NT2/D1 (cell line): ENCODE measurements at regions not wholly inside any gene's neighbourhood (a gene's known extent, or its start where the extent isn't known, plus 50 kb on each side); places are given as distances from the start of the nearest gene placed in this dataset.

Experiments used
- DNase-seq: peaks from one replicate; pipeline ENCODE4 v3.0.0-alpha.2; 2011; ENCODE audit warnings: low read depth, low spot score
- H3K27me3 ChIP-seq: 2 replicates; pipeline ENCODE4 v1.6.0; 2011; ENCODE audit warnings: mild to moderate bottlenecking; ENCODE audit not compliant: insufficient read length, insufficient read depth
- H3K36me3 ChIP-seq: 2 replicates; pipeline ENCODE4 v1.6.1; 2011; ENCODE audit warnings: mild to moderate bottlenecking, low read length, mixed read lengths; ENCODE audit not compliant: insufficient read depth, insufficient read length
- H3K4me1 ChIP-seq: 2 replicates; pipeline ENCODE4 v1.5.1; 2011; ENCODE audit not compliant: insufficient read depth, insufficient read length
- H3K4me3 ChIP-seq: 2 replicates; pipeline ENCODE4 v1.5.1; 2011; ENCODE audit warnings: low read depth; ENCODE audit not compliant: insufficient read length
- H3K9ac ChIP-seq: 2 replicates; pipeline ENCODE4 v1.6.0; 2011; ENCODE audit warnings: low read depth; ENCODE audit not compliant: insufficient read length
- H3K9me3 ChIP-seq: 2 replicates; pipeline ENCODE4 v1.5.1; 2011; ENCODE audit warnings: mild to moderate bottlenecking, low read length; ENCODE audit not compliant: insufficient read depth
- SUZ12 ChIP-seq: IDR thresholded peaks from 2 replicates; pipeline ENCODE4 v1.6.1; 2011; ENCODE audit not compliant: insufficient read length, insufficient read depth; ENCODE audit errors: extremely low read depth
- YY1 ChIP-seq: IDR thresholded peaks from 2 replicates; pipeline ENCODE4 v1.6.1; 2011; ENCODE audit not compliant: insufficient read length, insufficient read depth
- ZNF274 ChIP-seq: IDR thresholded peaks from 2 replicates; pipeline ENCODE4 v1.6.1; 2011; ENCODE audit warnings: mild to moderate bottlenecking, low read depth, low read length

- Histone ChIP-seq H3K27me3 (no peaks in the 10 kb centered on the region), H3K9me3 (no peaks in the 10 kb centered on the region), H3K4me1 (no peaks in the 10 kb centered on the region), H3K36me3 (no peaks in the 10 kb centered on the region), H3K4me3 (no peak overlapping the region), H3K9ac (no peak overlapping the region)
- no peak for TF ChIP-seq YY1
- no peak for TF ChIP-seq ZNF274
- no peak for TF ChIP-seq SUZ12
- DNase-seq, result no peak
These were observed 173.4 kb downstream of the WNT5A start for GRCh38 chr3:55313666-55314065.

- TF ChIP-seq ZNF274, result no peak
- TF ChIP-seq SUZ12, result no peak
- TF ChIP-seq YY1, result no peak
- Histone ChIP-seq H3K9me3 (no peaks in the 10 kb centered on the region; the same call in 1 of the 2 replicates), H3K27me3 (no peaks in the 10 kb centered on the region), H3K4me1 (no peaks in the 10 kb centered on the region), H3K4me3 (no peak overlapping the region), H3K36me3 (no peaks in the 10 kb centered on the region), H3K9ac (no peak overlapping the region)
- no peak for DNase-seq
These were observed 177.8 kb downstream of the WNT5A start for GRCh38 chr3:55309336-55309735.

DNA sequence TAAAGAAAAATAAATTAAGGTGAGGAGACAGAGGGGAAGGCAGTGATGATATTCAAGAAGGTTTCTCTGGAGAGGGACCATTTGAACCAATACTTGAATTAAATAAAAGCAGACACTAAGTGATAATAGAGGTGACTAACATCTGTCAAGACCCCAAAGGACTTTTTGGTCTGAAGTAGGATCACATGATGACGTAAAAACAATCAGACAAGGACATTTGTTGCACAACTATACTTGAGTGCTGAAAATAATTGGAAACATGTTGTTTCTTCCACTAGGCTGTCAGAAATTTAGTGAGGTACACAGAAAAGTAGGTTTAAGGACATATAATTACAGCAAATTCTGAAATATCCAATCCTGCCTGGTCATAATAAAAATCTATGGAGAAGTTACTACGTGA lies 179.5 kb downstream of the WNT5A start:
- no peak for TF ChIP-seq YY1
- no peak for TF ChIP-seq SUZ12
- no peak for TF ChIP-seq ZNF274
- H3K36me3 ChIP-seq, result no peaks in the 10 kb centered on the region
- H3K4me3 ChIP-seq, result no peak overlapping the region
- no peaks in the 10 kb centered on the region; the same call in 1 of the 2 replicates for H3K9me3 ChIP-seq
- no peaks in the 10 kb centered on the region for H3K27me3 ChIP-seq
- H3K4me1 ChIP-seq, result no peaks in the 10 kb centered on the region
- DNase-seq, result no peak
- H3K9ac ChIP-seq, result no peak overlapping the region

- Histone ChIP-seq H3K9ac (no peak overlapping the region), H3K4me3 (no peak overlapping the region), H3K27me3 (no peaks in the 10 kb centered on the region), H3K36me3 (no peaks in the 10 kb centered on the region), H3K9me3 (no peaks in the 10 kb centered on the region; the same call in 1 of the 2 replicates), H3K4me1 (no peaks in the 10 kb centered on the region)
- no peak for TF ChIP-seq ZNF274
- no peak for TF ChIP-seq SUZ12
- TF ChIP-seq YY1, result no peak
- DNase-seq, result no peak
These were observed 181.2 kb downstream of the WNT5A start for GRCh38 chr3:55305696-55306485.

- Histone ChIP-seq H3K27me3 (no peaks in the 10 kb centered on the region), H3K4me3 (no peak overlapping the region), H3K36me3 (no peaks in the 10 kb centered on the region), H3K9ac (no peak overlapping the region), H3K9me3 (no peaks in the 10 kb centered on the region), H3K4me1 (no peaks in the 10 kb centered on the region)
- DNase-seq, result no peak
- no peak for TF ChIP-seq YY1
- TF ChIP-seq SUZ12, result no peak
- no peak for TF ChIP-seq ZNF274
These were observed 186.4 kb downstream of the WNT5A start for GRCh38 chr3:55300701-55301100.

DNA sequence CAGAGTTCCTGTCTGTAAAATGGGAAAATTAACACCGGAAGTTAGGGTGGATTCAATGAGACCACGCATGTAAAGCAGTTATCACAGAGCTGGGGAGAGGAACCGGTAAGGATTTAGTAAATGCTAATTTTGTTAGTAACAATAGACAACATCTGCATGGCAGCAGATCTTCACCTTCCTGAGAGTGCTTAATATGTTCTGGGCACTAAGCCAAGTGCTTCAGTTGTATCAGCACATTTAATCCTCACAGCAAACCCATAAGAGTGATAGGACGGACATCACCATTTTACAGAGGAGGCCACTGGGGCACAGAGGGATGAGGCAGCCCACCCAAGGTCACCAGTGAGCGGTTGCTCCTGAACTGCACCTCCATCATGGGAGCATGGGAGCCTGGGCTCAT lies 189.4 kb downstream of the WNT5A start:
- Histone ChIP-seq H3K36me3 (no peaks in the 10 kb centered on the region), H3K9me3 (no peaks in the 10 kb centered on the region)

GRCh38 chr3:55297245-55297644 lies 189.9 kb downstream of the WNT5A start:
- Histone ChIP-seq H3K36me3 (no peaks in the 10 kb centered on the region), H3K9ac (no peak overlapping the region), H3K27me3 (no peaks in the 10 kb centered on the region), H3K4me1 (peaks cover 4% of the 10 kb centered on the region), H3K9me3 (no peaks in the 10 kb centered on the region), H3K4me3 (no peak overlapping the region)
- DNase-seq, result no peak
- no peak for TF ChIP-seq ZNF274

More for the DNA sequence above, 189.4 kb downstream of the WNT5A start:
- Histone ChIP-seq H3K27me3 (no peaks in the 10 kb centered on the region), H3K4me3 (no peak overlapping the region), H3K4me1 (no peaks in the 10 kb centered on the region), H3K9ac (no peak overlapping the region)
- no peak for DNase-seq
- no peak for TF ChIP-seq ZNF274
- TF ChIP-seq SUZ12, result no peak
- TF ChIP-seq YY1, result no peak
